GM19025 (cell line): ENCODE measurements at regions not wholly inside any gene's neighbourhood (a gene's known extent, or its start where the extent isn't known, plus 50 kb on each side); places are given as distances from the start of the nearest gene placed in this dataset.

Experiments used
- ATAC-seq: cut with Tn5 transposase; IDR thresholded peaks from one replicate; pipeline ENCODE4 v1.9.1; 2021; ENCODE audit warnings: mild to moderate bottlenecking, low read depth, moderate library complexity; ENCODE audit not compliant: unreplicated experiment

GRCh38 chr12:126569706-126570105 is 1504.5 kb downstream of the AACS start:
- no peak for ATAC-seq

GRCh38 chr12:126570566-126570965 is 1505.3 kb downstream of the AACS start:
- no peak for ATAC-seq

- ATAC-seq, result no peak
Measured at GRCh38 chr12:126572170-126572569, 1506.9 kb downstream of the AACS start.

- ATAC-seq, result no peak
Measured at GRCh38 chr12:126581655-126582054, 1516.4 kb downstream of the AACS start.

- no peak for ATAC-seq
Measured at GRCh38 chr12:126582231-126582630, 1517.0 kb downstream of the AACS start.

- no peak for ATAC-seq
Measured at GRCh38 chr12:126588586-126589249, 1523.5 kb downstream of the AACS start.

GRCh38 chr12:126591533-126591932 is 1526.3 kb downstream of the AACS start:
- no peak for ATAC-seq

- no peak for ATAC-seq
Measured at GRCh38 chr12:126601184-126602170, 1536.2 kb downstream of the AACS start.

GRCh38 chr12:126602612-126603011 is 1537.4 kb downstream of the AACS start:
- ATAC-seq, result no peak

GRCh38 chr12:126607157-126607556 is 1541.9 kb downstream of the AACS start:
- ATAC-seq, result no peak

- ATAC-seq, result no peak
Measured at GRCh38 chr12:126607867-126608266, 1542.6 kb downstream of the AACS start.

- no peak for ATAC-seq
Measured at GRCh38 chr12:126608607-126609175, 1543.5 kb downstream of the AACS start.

- no peak for ATAC-seq
Measured at GRCh38 chr12:126616441-126616840, 1551.2 kb downstream of the AACS start.

GRCh38 chr12:126617312-126617711 is 1552.1 kb downstream of the AACS start:
- ATAC-seq, result no peak

- ATAC-seq, result no peak
Measured at GRCh38 chr12:126627596-126627995, 1562.4 kb downstream of the AACS start.

- no peak for ATAC-seq
Measured at GRCh38 chr12:126636821-126637220, 1571.6 kb downstream of the AACS start.

- no peak for ATAC-seq
Measured at GRCh38 chr12:126644236-126645020, 1579.2 kb downstream of the AACS start.

GRCh38 chr12:126648074-126648473 is 1582.8 kb downstream of the AACS start:
- no peak for ATAC-seq

GRCh38 chr12:126651133-126651532 is 1585.9 kb downstream of the AACS start:
- no peak for ATAC-seq

GRCh38 chr12:126663304-126664094 is 1598.3 kb downstream of the AACS start:
- no peak for ATAC-seq
